Activated B cell treated with CpG ODN at 0.5 μM for 24 hours (primary cell): ENCODE measurements at regions not wholly inside any gene's neighbourhood (a gene's known extent, or its start where the extent isn't known, plus 50 kb on each side); places are given as distances from the start of the nearest gene placed in this dataset.

Experiments
- ATAC-seq: fragments of 200-7000 bp; cut with Tn5 transposase; one replicate; pipeline ENCODE4 v1.10.0; 2021; ENCODE audit warnings: low read depth, mild to moderate bottlenecking, moderate library complexity
- CTCF ChIA-PET: fragments of 350-600 bp; sonication (Branson Sonifier 250); formaldehyde crosslinking; loops from one replicate; lab custom pipeline; 2021; ENCODE audit warnings: antibody characterized with exemption; lab: Charles Lee
- POLR2A ChIA-PET: fragments of 350-600 bp; sonication (Branson Sonifier 250); formaldehyde crosslinking; loops from one replicate; lab custom pipeline; 2021; ENCODE audit warnings: antibody characterized with exemption; lab: Charles Lee
- DNase-seq: peaks from one replicate; pipeline ENCODE4 v3.0.0; 2022
- H3K27ac Mint-ChIP-seq: one replicate; pipeline ENCODE4 v1.8.0; 2020; ENCODE audit warnings: mixed read lengths
- H3K27me3 Mint-ChIP-seq: one replicate; pipeline ENCODE4 v1.8.0; 2021; ENCODE audit warnings: mixed read lengths
- H3K36me3 Mint-ChIP-seq: one replicate; pipeline ENCODE4 v1.8.0; 2021; ENCODE audit warnings: low read depth, mixed read lengths
- H3K4me1 Mint-ChIP-seq: one replicate; pipeline ENCODE4 v1.8.0; 2021; ENCODE audit warnings: mixed read lengths
- H3K4me3 Mint-ChIP-seq: one replicate; pipeline ENCODE4 v1.8.0; 2020; ENCODE audit warnings: mild to moderate bottlenecking, mixed read lengths
- H3K9me3 Mint-ChIP-seq: one replicate; pipeline ENCODE4 v1.8.0; 2020; ENCODE audit warnings: mixed read lengths
- intact Hi-C: fragments of 100-400 bp; cut with micrococcal nuclease; formaldehyde crosslinking; loops from one replicate; pipeline ENCODE4 v1.15.1; 2024
- TF ChIP-seq, protein P1 (sequence below): fragments of 200-600 bp; IDR thresholded peaks from one replicate; pipeline ENCODE4 v1.8.0; 2022; ENCODE audit warnings: antibody characterized with exemption, mild to moderate bottlenecking

DNA sequence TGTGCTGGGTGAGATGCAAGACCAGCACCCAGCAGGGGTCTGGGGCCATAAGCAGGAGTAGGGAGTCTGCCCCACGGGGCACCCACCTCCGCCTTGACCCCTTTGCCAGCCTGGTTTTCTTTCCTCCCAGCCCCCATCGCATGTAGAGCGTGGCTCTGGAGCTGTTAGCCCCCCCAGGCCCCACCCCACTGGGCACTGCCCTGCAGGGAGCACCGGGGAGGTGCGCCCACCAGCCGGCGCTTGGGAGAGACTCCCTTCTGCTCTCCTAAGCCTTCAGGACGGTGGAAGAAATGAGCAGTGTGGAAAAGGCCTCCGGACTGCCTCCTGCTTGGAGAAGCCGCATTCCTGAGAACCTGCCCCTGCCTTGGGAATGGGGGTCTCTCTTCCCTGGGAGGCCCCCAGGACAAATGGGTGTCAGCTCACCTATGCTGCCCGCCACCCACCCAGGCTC lies 186.2 kb downstream of the IRF8 start:
- H3K4me3 Mint-ChIP-seq, result no peak overlapping the region
- ChIA-PET CTCF (no interaction called here), POLR2A (no interaction called here)
- no peaks in the 10 kb centered on the region for H3K9me3 Mint-ChIP-seq
- no peak overlapping the region for H3K27ac Mint-ChIP-seq
- no peaks in the 10 kb centered on the region for H3K36me3 Mint-ChIP-seq
- TF ChIP-seq, protein P1, sequence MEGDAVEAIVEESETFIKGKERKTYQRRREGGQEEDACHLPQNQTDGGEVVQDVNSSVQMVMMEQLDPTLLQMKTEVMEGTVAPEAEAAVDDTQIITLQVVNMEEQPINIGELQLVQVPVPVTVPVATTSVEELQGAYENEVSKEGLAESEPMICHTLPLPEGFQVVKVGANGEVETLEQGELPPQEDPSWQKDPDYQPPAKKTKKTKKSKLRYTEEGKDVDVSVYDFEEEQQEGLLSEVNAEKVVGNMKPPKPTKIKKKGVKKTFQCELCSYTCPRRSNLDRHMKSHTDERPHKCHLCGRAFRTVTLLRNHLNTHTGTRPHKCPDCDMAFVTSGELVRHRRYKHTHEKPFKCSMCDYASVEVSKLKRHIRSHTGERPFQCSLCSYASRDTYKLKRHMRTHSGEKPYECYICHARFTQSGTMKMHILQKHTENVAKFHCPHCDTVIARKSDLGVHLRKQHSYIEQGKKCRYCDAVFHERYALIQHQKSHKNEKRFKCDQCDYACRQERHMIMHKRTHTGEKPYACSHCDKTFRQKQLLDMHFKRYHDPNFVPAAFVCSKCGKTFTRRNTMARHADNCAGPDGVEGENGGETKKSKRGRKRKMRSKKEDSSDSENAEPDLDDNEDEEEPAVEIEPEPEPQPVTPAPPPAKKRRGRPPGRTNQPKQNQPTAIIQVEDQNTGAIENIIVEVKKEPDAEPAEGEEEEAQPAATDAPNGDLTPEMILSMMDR, result no peak
- no peak for ATAC-seq
- DNase-seq, result no peak
- H3K27me3 Mint-ChIP-seq, result peaks cover 12% of the 10 kb centered on the region
- intact Hi-C loops, result no loop called here
- H3K4me1 Mint-ChIP-seq, result peaks cover 12% of the 10 kb centered on the region

DNA sequence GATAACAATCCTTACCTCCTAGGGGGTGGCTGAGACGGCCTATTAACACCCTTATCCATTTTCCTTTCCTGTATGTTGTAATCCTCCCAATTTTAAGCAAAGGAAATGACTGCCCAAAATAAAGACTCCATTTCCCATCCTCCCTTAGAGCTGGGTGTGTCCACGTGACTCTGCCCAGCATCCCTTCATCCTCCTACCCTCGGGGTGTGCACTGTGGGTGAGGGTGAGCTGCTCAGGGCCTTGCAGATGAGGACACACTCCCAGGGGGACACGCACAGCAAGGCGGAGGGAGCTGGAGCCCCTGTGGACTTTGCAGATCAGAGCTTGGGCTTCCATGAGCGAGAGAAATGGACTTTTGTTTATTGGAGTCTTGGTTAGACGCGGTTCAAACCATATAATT lies 186.8 kb downstream of the IRF8 start:
- H3K27me3 Mint-ChIP-seq, result peaks cover 12% of the 10 kb centered on the region
- TF ChIP-seq, protein P1, result no peak
- H3K4me3 Mint-ChIP-seq, result no peak overlapping the region
- ATAC-seq, result no peak
- intact Hi-C loops, result no loop called here
- H3K4me1 Mint-ChIP-seq, result peaks cover 18% of the 10 kb centered on the region
- ChIA-PET POLR2A (no interaction called here), CTCF (no interaction called here)
- no peak overlapping the region for H3K27ac Mint-ChIP-seq
- no peaks in the 10 kb centered on the region for H3K36me3 Mint-ChIP-seq
- no peaks in the 10 kb centered on the region for H3K9me3 Mint-ChIP-seq
- DNase-seq, result no peak

DNA sequence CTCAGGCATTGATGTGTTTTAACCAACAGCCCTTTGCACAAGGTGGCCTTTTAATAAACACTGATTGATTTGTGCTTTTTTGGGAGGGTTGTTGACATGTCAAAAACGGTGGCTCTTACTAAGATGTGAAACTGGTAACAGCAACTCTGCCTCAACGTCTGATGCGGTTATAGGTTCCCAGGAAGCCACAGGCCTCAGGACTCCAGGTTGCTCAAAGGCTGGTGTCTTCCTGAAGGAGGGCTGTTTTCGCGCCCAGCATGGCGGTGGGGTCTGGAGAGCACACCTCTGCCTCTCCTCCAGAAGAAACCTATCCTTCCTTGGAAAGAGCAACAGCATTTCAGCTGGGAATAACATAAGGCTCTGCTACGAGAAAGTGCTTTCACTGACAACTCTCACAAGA lies 187.5 kb downstream of the IRF8 start:
- Mint-ChIP-seq H3K4me3 (no peak overlapping the region), H3K27ac (no peak overlapping the region), H3K4me1 (peaks cover 18% of the 10 kb centered on the region), H3K27me3 (peaks cover 12% of the 10 kb centered on the region), H3K36me3 (no peaks in the 10 kb centered on the region), H3K9me3 (no peaks in the 10 kb centered on the region)
- ChIA-PET CTCF (no interaction called here), POLR2A (no interaction called here)
- intact Hi-C loops, result no loop called here
- TF ChIP-seq, protein P1, result no peak
- ATAC-seq (no peak), DNase-seq (no peak)

DNA sequence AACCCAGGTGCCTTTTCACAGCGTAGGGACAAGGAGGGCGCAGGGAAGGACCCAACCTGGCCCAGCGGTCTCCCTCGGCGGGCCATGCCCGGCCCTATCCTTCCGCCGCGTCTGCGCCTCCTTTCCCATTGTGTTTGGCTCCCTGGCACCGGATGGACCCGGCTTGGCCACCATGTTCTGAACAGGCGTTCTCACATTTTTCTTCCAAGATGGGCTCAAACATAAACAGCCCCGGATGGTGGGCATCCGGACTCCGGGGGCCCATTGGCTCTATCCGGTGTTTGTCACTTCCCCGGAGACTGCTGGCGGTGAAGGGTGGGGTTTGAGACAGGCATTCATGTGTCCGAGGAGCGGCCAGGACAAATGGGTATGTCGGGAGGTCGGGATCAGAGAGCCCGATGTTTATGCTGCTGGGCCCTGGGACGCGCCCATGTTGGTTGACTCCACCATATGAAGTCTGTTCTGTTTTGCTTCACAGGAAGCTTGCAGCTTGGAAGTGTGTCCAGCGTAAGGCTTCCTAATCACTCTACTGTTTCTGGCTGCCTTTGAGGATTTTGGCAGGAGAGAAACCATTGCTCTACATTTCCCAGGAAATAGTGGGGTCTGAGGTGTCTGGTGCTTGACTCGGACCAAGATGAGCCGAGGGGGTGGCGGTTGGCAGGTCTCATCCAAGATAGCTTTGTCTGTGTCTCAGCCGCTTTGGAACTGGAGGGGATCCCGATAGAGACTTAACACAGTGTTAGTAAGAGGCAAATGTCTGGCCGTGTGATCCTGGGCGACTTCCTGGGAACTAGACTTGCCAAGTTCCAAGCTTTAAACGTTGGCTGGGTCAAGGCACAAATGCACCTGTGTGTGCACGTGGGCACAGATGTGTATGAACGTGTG lies 188.3 kb downstream of the IRF8 start:
- H3K4me1 Mint-ChIP-seq, result peaks cover 18% of the 10 kb centered on the region
- POLR2A ChIA-PET, result no interaction called here
- CTCF ChIA-PET, result no interaction called here
- DNase-seq, result no peak
- H3K27ac Mint-ChIP-seq, result no peak overlapping the region
- H3K4me3 Mint-ChIP-seq, result no peak overlapping the region
- intact Hi-C loops, result no loop called here
- TF ChIP-seq, protein P1, result no peak
- peaks cover 10% of the 10 kb centered on the region for H3K27me3 Mint-ChIP-seq
- no peak for ATAC-seq
- no peaks in the 10 kb centered on the region for H3K36me3 Mint-ChIP-seq
- no peaks in the 10 kb centered on the region for H3K9me3 Mint-ChIP-seq

DNA sequence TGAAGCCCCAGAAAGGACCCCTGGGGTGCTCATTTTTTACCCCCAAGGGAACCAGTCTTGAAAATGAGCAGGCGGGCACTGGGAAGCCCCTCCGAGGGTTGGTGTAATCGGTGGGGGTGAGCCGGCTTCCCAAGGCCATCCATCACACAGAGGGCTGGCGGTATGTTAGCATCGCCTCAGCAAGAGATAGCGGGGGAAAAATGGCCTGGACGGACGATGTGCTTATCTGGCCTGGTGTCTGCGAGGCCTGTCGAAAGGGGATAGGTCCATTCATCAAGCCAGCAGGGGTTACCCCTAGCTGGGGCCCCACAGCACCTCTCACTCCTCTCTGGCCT lies 188.9 kb downstream of the IRF8 start:
- peaks cover 18% of the 10 kb centered on the region for H3K4me1 Mint-ChIP-seq
- POLR2A ChIA-PET, result no interaction called here
- H3K9me3 Mint-ChIP-seq, result no peaks in the 10 kb centered on the region
- H3K27ac Mint-ChIP-seq, result no peak overlapping the region
- no peak overlapping the region for H3K4me3 Mint-ChIP-seq
- intact Hi-C loops, result no loop called here
- no peaks in the 10 kb centered on the region for H3K36me3 Mint-ChIP-seq
- ATAC-seq (no peak), DNase-seq (no peak)
- TF ChIP-seq, protein P1, result no peak
- CTCF ChIA-PET, result no interaction called here
- H3K27me3 Mint-ChIP-seq, result peaks cover 4% of the 10 kb centered on the region
